Omental fat pad (tissue), 3 donors: ENCODE measurements at regions not wholly inside any gene's neighbourhood (a gene's known extent, or its start where the extent isn't known, plus 50 kb on each side); places are given as distances from the start of the nearest gene placed in this dataset.

Experiments used
- ATAC-seq: fragments of 150-250 bp; one replicate; pipeline ENCODE4 v1.9.1; 2016; ENCODE audit warnings: mild to moderate bottlenecking, moderate library complexity; ENCODE audit not compliant: low FRiP score
- DNase-seq: peaks from one replicate; pipeline ENCODE4 v3.0.0-alpha.2; 2019; ENCODE audit warnings: low spot score
- TF ChIP-seq, protein P1 (sequence below), 3 donors: fragments of 450-650 bp; IDR thresholded peaks; one replicate each; pipeline ENCODE4 v1.5.1; 2016 to 2017; ENCODE audit warnings: antibody characterized with exemption in 3 of 3, mild to moderate bottlenecking in 3 of 3, moderate library complexity in 2 of 3

DNA sequence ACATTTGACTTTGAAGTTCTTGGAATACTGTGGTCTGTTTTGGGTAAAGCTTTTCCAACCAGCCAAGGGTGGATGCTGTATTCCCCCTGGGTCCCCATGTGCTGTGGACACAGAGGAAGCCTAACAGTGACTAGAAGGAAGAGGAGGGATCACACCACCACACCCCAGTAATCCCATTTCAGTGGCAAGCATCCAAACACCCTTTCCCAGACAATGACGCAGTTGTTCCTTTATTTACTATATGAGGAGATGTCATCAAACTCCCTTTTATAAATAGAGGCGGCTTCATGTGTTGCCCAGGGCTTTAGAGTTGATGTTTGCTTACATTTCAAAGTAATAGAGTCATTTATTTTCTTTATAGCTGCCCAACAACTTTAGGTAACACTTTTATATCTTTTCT lies 959.4 kb upstream of the GYPC start:
- DNase-seq (no peak), ATAC-seq (no peak)
- TF ChIP-seq, protein P1, sequence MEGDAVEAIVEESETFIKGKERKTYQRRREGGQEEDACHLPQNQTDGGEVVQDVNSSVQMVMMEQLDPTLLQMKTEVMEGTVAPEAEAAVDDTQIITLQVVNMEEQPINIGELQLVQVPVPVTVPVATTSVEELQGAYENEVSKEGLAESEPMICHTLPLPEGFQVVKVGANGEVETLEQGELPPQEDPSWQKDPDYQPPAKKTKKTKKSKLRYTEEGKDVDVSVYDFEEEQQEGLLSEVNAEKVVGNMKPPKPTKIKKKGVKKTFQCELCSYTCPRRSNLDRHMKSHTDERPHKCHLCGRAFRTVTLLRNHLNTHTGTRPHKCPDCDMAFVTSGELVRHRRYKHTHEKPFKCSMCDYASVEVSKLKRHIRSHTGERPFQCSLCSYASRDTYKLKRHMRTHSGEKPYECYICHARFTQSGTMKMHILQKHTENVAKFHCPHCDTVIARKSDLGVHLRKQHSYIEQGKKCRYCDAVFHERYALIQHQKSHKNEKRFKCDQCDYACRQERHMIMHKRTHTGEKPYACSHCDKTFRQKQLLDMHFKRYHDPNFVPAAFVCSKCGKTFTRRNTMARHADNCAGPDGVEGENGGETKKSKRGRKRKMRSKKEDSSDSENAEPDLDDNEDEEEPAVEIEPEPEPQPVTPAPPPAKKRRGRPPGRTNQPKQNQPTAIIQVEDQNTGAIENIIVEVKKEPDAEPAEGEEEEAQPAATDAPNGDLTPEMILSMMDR (IDR thresholded peaks at IDR 0.05), result no peak

GRCh38 chr2:125698280-125698679 lies 957.7 kb upstream of the GYPC start:
- TF ChIP-seq, protein P1 (IDR thresholded peaks at IDR 0.05), result no peak
- ATAC-seq (no peak), DNase-seq (no peak)

DNA sequence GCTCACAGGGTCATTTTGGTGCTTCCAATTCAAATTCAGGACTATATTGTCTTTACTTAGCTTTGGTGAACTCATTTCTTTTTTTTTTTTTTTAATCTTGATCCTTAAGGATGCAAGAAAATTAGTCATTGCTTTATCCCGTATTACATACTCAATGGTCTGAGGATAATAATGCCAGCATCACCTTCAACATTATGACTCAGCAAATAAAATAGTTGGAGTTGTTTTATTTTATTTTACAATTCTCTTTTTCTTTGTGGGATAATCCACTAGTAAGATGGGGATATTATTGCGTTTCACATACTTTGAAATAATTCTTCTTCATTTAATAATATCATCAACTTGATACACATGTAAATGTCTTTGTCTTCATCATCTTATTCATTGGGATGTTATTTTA lies 954.9 kb upstream of the GYPC start:
- ATAC-seq (no peak), DNase-seq (no peak)
- TF ChIP-seq, protein P1 (IDR thresholded peaks at IDR 0.05), result no peak

DNA sequence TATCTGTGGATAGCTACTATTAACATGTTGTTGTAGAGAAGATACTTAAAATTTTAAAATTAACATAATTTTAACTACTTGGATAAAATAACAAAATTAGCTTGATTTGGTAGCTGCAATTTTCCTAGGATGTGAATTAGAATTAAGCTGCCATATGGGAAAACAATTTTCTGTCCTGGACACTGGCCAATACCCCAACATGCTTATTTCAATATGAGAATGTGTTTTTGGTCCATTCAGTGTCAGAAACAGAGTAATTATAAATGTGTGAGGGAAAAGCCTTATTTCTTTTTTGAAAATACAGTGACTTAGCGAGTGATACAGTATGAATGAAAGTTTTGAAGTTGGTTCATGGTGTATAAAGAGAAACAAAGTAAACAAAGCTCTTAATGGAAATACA lies 948.3 kb upstream of the GYPC start:
- TF ChIP-seq, protein P1 (IDR thresholded peaks at IDR 0.05), result no peak
- no peak for DNase-seq
- ATAC-seq, result no peak

DNA sequence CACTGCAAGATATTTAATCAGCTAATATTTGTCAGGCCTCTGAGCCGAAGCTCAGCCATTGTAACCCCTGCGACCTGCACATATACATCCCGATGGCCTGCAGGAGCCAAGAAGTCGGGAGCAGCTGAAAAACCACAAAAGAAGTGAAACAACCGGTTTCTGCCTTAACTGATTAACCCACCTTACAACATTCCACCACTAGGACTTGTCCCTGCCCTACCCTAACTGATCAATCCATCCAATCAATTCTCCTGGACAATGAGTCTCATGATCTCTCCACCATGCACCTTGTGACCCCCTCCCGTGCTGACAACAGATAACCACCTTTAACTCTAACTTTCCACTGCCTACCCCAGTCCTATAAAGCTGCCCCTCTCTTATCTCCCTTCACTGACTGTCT lies 945.4 kb upstream of the GYPC start:
- ATAC-seq (no peak), DNase-seq (no peak)
- TF ChIP-seq, protein P1 (IDR thresholded peaks at IDR 0.05), result no peak

DNA sequence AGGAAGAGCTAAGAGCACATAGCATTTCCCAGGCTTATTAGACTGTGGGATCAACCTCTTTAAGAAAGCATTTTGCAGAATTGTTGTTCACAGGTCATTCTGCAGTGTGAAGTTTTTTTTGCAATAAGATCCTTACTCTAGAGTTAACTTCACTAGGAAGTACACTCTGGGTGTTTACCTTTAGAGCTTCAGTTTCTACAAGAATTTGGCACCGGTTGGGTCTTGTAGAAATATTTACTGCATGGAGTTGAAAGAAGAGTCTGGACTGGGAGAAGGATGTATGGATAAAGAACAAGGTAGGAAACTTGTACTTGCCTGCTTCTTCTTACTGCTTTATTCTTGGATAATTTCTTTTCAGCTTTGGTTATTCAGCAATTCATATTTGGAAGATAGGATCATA lies 944.9 kb upstream of the GYPC start:
- DNase-seq, result no peak
- TF ChIP-seq, protein P1 (IDR thresholded peaks at IDR 0.05), result no peak
- ATAC-seq, result no peak

GRCh38 chr2:125713533-125713932 lies 942.4 kb upstream of the GYPC start:
- ATAC-seq, result no peak
- TF ChIP-seq, protein P1 (IDR thresholded peaks at IDR 0.05), result no peak
- no peak for DNase-seq
